GM19372 (cell line): ENCODE measurements at regions not wholly inside any gene's neighbourhood (a gene's known extent, or its start where the extent isn't known, plus 50 kb on each side); places are given as distances from the start of the nearest gene placed in this dataset.
"Not testable (repeated sequence)": the region's sequence is repeated elsewhere in the genome, so short reads cannot be mapped to it uniquely, and the experiment has no call there.

Experiments used
- ATAC-seq: cut with Tn5 transposase; IDR thresholded peaks from one replicate; pipeline ENCODE4 v1.9.1; 2021; ENCODE audit warnings: mild to moderate bottlenecking, low read depth, moderate library complexity; ENCODE audit not compliant: unreplicated experiment

GRCh38 chr5:120082316-120083068 lies 381.6 kb upstream of the PRR16 start:
- no peak for ATAC-seq

DNA sequence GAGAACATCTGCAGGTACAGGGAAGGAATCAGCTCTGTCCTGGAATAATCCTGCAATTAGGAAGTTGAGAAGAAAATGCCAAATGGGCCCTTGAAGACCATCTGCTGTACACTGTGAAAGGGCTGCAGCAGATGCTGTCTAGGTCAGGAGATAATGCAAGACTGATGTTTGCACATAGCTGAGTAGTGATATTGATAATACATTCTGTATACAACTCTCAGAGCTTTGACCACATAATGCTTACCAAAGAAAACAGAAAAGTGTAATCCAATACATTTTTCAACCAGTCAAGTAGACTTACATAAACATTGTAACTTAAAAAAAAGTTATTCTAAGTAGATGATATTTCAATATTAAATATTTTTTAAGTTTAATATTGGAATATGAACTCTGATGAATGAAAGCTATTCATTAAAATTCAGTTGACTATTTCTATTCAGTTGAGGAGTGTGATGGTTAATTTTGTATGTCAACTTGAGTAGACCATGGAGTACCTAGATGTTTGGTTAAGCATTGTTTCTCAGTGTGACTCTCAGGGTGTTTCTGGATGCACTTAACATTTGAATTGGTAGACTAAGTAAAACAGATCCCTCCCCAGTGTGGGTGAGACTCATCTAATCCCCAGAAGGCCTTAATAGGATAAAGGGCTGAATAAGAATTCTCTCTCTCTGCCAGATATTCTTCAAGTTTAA lies 380.1 kb upstream of the PRR16 start:
- ATAC-seq = no peak

DNA sequence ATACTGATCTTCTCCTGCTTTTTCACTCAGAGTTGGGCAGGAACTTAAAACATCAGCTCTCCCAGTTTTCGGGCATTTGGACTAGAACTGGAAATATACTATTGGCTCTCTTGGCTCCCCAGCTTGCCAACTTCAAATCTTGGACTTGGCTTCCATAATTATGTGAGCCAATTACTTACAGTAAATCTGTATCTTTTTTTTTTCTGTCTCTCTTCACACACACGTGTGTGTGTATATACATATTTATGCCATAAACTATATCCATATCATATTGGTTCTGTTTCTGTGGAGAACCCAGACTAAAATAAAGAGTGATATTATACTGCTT lies 379.6 kb upstream of the PRR16 start:
- no peak for ATAC-seq

- no peak for ATAC-seq
Observed at GRCh38 chr5:120086081-120086480, 378.0 kb upstream of the PRR16 start.

GRCh38 chr5:120088412-120088811 lies 375.7 kb upstream of the PRR16 start:
- ATAC-seq = no peak

DNA sequence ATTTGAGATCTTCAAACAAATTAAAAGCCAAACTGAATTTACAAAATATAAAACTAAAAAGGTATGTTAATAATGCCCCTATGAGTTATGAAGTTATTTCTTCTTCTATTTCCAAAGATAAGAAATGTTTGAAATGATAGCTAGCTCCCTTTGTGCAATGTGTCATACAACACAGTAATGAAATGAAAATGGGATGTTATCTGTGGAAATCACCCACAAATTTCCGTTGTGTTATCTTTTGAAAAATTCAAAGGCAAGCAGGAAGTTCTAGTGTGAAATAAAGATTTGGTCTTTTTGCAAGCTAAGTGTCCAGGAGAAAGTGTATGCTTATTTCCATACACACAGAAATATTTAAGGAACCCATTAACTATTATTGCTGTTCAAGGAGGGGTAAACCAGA lies 375.3 kb upstream of the PRR16 start:
- ATAC-seq = no peak

GRCh38 chr5:120091376-120091948 lies 372.6 kb upstream of the PRR16 start:
- ATAC-seq = no peak

GRCh38 chr5:120092649-120093048 lies 371.5 kb upstream of the PRR16 start:
- no peak for ATAC-seq

DNA sequence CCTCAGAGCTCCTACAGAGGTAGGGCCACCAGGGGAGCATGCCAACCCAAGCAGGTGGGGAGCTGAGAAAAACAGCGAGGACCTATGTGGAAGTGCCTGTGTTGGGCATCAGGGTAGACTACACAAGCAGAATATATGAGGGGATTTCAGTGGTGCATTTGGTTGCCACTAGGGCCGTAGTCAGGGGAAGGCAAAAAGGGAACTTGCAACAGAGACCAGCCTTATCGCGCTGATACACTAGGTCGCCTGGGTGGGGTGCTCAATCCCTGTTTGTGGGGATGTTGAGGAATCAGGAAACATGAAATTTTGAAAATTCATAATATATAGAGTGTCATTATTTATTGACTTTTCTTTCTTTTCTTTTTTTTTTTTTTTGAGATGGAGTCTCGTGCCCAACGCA lies 370.9 kb upstream of the PRR16 start:
- ATAC-seq = no peak

DNA sequence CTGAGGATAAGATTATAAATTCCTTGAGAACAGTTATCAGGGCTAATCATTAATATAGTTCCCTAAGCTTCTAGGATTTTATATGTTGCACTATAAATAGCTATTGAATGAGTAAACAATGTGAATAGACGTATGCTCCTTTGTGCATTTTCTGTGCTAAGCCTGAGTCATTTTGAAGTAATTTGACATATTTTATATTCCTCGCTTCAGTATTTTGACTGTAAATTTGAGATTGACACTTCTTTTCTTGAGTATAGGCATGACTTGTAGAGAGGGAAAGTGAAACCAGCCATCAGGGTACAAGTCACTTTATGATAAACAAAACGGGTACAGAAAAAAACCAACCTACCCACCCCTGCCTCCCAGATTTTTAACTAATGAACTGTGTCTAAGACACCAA lies 367.7 kb upstream of the PRR16 start:
- ATAC-seq = no peak

DNA sequence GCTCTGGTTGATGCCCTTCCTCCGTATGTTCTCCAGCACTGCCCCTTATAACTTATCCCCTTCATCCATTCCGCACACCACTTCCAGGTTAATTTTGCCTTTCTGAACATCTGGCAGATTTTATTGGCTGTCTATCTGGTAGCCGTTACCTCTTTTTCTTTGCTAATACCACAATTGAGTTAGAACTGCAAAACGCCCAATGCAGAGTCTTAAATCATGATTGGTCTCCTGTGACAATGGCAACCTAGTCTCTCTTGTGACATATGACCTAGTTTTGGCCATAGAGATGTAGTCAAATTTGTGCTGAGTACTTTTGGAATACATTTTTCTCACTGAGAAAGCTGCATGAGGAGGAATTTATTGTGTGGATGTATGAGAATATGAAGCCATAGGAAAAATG lies 365.7 kb upstream of the PRR16 start:
- no peak for ATAC-seq

DNA sequence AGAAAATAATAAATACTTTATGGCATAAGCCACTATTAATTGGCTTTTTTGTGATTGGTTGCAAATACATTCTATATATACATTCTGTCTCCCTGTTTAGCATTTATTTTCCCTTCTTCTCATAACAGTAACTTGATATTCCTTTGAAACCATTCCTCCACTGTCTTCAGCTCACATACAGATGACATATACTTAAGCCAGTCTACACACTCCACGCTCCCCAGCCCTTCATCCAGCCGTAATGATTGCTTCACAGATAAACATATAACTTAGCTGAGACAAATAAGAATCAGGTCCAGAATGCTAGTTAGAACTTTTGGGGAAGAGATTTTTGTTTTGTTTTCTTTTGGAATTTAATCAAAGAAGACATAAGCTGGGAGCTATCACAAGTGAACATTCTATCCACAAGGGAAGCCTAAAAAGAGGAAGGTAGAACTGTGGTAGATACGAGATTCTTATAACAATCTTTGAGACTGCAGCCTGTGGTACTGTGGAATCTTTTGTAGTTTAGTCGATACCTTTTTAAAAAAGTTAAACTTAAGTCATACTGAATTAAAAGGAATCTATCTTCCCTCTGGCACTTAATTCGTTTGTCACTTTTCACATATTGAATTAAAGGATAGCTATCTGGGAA lies 365.1 kb upstream of the PRR16 start:
- no peak for ATAC-seq

DNA sequence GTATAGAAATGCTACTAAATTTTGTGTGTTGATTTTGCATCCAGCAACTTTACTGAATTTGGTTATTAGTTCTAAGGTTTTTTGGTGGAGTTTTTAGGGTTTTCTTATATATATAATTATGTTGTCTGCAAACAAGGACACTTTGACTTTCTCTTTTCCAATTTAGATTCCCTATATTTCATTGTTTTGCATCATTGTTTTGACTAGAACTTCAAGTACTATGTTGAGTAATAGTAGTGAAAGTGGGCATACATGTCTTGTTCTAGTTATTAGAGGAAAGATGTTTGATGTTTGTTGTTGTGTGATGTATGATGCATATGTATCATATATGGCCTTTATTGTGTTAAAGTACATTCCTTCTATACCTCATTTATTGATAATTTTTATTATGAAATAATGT lies 362.3 kb upstream of the PRR16 start:
- ATAC-seq = no peak

GRCh38 chr5:120103495-120103894 lies 360.6 kb upstream of the PRR16 start:
- ATAC-seq = no peak

- no peak for ATAC-seq
Observed at GRCh38 chr5:120106912-120107525, 357.1 kb upstream of the PRR16 start.

DNA sequence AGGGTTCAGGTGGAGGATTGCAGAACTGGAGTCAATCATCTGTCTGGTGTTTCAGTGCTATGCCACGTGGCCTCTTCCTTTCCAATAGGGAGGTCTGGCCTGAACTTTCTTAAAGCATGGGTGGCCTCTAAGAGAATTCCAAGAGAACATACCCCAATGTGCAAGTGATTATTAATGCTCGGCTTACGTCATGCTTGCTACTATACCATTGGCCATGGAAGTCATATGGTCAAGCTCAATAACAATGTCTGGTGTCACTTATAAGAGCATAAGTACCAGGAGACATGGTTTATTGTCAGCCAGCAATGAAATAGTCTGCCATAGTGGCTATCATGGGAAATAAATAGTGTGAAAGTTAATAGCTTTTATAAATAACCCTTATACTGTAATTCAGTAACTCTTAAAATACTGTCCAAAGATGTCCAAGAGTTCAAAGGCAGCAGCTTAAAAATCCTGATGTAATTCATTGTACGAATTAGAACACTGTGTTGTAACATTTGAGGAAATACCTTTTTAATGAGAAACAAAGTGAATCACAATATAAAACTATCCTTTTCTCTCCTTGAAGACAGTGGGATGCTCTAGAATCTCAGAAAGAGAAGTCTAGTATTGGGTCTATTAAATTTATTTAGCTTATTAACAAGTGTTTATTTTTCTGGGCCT lies 355.4 kb upstream of the PRR16 start:
- no peak for ATAC-seq

GRCh38 chr5:120122703-120123102 lies 341.4 kb upstream of the PRR16 start:
- ATAC-seq = no peak

- ATAC-seq = no peak
Observed at GRCh38 chr5:120124031-120124430, 340.1 kb upstream of the PRR16 start.

DNA sequence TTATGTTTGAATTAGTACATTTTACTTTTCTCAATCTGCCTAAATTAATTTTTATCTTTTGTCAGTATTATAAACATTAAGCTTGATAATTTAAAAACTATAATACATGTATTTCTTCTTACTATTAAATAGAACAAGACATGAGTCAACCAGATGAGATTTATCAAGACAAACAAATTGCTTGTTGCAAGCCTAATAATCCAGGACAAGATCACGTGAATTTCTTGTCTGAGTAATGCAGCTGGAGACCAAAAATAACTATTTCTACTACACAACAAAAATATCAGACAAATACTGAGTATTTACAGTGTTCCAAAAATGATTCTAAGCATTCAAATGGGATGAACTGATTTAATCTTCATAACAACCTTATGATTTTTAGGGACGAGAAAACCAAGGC lies 339.1 kb upstream of the PRR16 start:
- ATAC-seq = no peak

DNA sequence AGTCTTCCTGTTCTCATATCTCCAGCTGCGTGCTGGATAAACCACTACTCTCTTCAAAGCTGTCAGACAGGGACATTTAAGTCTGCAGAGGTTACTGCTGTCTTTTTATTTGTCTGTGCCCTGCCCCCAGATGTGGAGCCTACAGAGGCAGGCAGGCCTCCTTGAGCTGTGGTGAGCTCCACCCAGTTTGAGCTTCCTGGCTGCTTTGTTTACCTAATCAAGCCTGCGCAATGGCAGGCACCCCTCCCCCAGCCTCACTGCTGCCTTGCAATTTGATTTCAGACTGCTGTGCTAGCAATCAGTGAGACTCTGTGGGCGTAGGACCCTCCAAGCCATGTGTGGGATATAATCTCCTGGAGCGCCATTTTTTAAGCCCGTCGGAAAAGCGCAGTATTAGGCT lies 331.8 kb upstream of the PRR16 start:
- not testable (repeated sequence) for ATAC-seq

GRCh38 chr5:120134944-120135343 lies 329.2 kb upstream of the PRR16 start:
- no peak for ATAC-seq
